ENCODE measurements at regions not wholly inside any gene's neighbourhood (a gene's known extent, or its start where the extent isn't known, plus 50 kb on each side); places are given as distances from the start of the nearest gene placed in this dataset.

DNA sequence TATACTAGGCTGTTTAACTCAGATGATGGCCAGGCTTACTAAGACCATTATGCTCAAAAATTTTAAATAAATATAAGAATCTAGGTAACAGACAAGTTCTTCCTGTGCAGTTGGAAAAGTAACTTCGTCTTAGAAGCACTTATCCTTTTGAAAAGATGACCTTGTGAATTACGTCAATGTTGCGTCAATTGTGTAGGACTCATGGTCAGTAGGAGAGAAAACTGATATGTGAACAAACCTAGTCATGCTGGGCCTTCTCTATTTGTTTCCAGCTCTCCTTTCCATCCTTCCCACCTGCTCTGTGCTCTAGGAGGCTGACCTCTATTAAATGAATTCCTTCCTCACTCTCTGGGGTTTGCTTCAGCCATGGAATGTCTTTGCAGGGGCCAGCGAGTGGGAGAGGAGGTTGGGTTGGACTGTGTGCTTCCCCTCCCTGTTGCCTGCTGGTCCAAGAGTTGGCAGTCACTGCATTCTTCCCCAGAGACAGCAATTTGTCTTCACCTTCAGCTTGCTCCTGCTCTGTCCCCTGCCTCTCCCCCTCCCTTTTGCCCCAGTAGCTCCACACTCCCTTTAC is 128.0 kb upstream of the TNFAIP3 start:
- BruUV-seq (replicated peaks), result no TSS peak
- Histone ChIP-seq H3K79me1 (ENCODE audit: low read depth in 1 of 2, low read length in 2 of 2) (no peaks in the 10 kb centered on the region), H3K27ac (ENCODE audit: insufficient read depth, low read length) (no peak overlapping the region), H4K91ac (ENCODE audit: insufficient read depth, low read depth, low read length) (no peak overlapping the region), H3K56ac (ENCODE audit: extremely low read depth, insufficient read depth, low read length) (no peak overlapping the region), H3K4ac (ENCODE audit: low read depth, low read length) (no peak overlapping the region), H2BK15ac (ENCODE audit: low read depth, low read length) (no peak overlapping the region), H2BK5ac (ENCODE audit: low read depth, low read length, poor library complexity, severe bottlenecking) (no peak overlapping the region), H2AFZ (replicated peaks; ENCODE audit: low read length, poor library complexity) (no peak overlapping the region), H3K23ac (ENCODE audit: low read depth, low read length) (no peak overlapping the region), H3K9me3 (ENCODE audit: control insufficient read depth, insufficient read depth, low read length) (0 out of 2 replicates have a peak, but pooled peaks cover 2% of the 10 kb centered on the region), H3K18ac (ENCODE audit: low read depth, low read length) (no peak overlapping the region), H3K9me1 (ENCODE audit: insufficient read depth, low read length) (no peaks in the 10 kb centered on the region), H3K36me3 (ENCODE audit: control insufficient read depth, insufficient read depth, low read length) (no peaks in the 10 kb centered on the region), H3K14ac (replicated peaks; ENCODE audit: low read depth, low read length) (no peak overlapping the region), H2BK120ac (ENCODE audit: low read depth, low read length) (no peak overlapping the region), H4K8ac (ENCODE audit: low read depth in 2 of 2, low read length in 2 of 2) (no peak overlapping the region), H3K4me1 (ENCODE audit: control insufficient read depth, insufficient read depth, low read length) (no peaks in the 10 kb centered on the region), H4K5ac (ENCODE audit: low read depth, low read length) (no peak overlapping the region), H3K4me3 (ENCODE audit: insufficient read depth, low read depth, low read length) (no peak overlapping the region), H3K4me2 (ENCODE audit: low read depth, low read length) (no peak overlapping the region), H2BK20ac (ENCODE audit: low read depth, low read length) (no peak overlapping the region), H3K9ac (ENCODE audit: low read depth, low read length) (no peak overlapping the region), H2AK9ac (replicated peaks; ENCODE audit: low read depth, low read length, poor library complexity) (no peak overlapping the region), H3K27me3 (ENCODE audit: control insufficient read depth, insufficient read depth, low read length) (no peaks in the 10 kb centered on the region; the same call in 1 of the 2 replicates), H4K20me1 (ENCODE audit: insufficient read depth, low read length) (no peaks in the 10 kb centered on the region), H2AK5ac (ENCODE audit: low read depth, low read length) (no peak overlapping the region)
- DNase-seq, result no peak
- POLR2A ChIA-PET (ENCODE audit: unreplicated experiment), result no interaction called here
- WGBS, 2 experiments (ENCODE audit: extremely low coverage in 2 of 2, insufficient read length in 1 of 2), result no CpG with 5 or more reads among the region's 4 CpGs
- intact Hi-C loops (cut with micrococcal nuclease) (no loop called here), dilution Hi-C loops (cut with HindIII; ENCODE audit: low sequenced_read_pairs, unreplicated experiment) (no loop called here), in situ Hi-C loops (cut with MboI; ENCODE audit: low sequenced_read_pairs) (no loop called here)
- CTCF ChIA-PET, result no interaction called here
- no peak for ATAC-seq (ENCODE audit: low read depth)
- TF ChIP-seq, protein P1, sequence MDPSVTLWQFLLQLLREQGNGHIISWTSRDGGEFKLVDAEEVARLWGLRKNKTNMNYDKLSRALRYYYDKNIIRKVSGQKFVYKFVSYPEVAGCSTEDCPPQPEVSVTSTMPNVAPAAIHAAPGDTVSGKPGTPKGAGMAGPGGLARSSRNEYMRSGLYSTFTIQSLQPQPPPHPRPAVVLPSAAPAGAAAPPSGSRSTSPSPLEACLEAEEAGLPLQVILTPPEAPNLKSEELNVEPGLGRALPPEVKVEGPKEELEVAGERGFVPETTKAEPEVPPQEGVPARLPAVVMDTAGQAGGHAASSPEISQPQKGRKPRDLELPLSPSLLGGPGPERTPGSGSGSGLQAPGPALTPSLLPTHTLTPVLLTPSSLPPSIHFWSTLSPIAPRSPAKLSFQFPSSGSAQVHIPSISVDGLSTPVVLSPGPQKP (IDR thresholded peaks at IDR 0.05; ENCODE audit: borderline replicate concordance, low read depth, low read length), result no peak
- TF ChIP-seq RAD21 (IDR thresholded peaks at IDR 0.05; ENCODE audit: low read length), result no peak
- no peak for TF ChIP-seq BHLHE40 (IDR thresholded peaks at IDR 0.05; ENCODE audit: low read depth, low read length)
- TF ChIP-seq, protein P2, sequence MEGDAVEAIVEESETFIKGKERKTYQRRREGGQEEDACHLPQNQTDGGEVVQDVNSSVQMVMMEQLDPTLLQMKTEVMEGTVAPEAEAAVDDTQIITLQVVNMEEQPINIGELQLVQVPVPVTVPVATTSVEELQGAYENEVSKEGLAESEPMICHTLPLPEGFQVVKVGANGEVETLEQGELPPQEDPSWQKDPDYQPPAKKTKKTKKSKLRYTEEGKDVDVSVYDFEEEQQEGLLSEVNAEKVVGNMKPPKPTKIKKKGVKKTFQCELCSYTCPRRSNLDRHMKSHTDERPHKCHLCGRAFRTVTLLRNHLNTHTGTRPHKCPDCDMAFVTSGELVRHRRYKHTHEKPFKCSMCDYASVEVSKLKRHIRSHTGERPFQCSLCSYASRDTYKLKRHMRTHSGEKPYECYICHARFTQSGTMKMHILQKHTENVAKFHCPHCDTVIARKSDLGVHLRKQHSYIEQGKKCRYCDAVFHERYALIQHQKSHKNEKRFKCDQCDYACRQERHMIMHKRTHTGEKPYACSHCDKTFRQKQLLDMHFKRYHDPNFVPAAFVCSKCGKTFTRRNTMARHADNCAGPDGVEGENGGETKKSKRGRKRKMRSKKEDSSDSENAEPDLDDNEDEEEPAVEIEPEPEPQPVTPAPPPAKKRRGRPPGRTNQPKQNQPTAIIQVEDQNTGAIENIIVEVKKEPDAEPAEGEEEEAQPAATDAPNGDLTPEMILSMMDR (conservative IDR thresholded peaks at IDR 0.05; ENCODE audit: low read depth, low read length), result no peak
- no peak for TF ChIP-seq FOS (IDR thresholded peaks at IDR 0.05; ENCODE audit: low read depth, low read length)
- no peak for TF ChIP-seq NFE2L2 (IDR thresholded peaks at IDR 0.05; ENCODE audit: low read depth, low read length)
- no peak for TF ChIP-seq CEBPB (IDR thresholded peaks at IDR 0.05; ENCODE audit: low read depth, low read length)
- TF ChIP-seq RCOR1 (IDR thresholded peaks at IDR 0.05; ENCODE audit: insufficient replicate concordance, low read length), result no peak
- no peak for TF ChIP-seq CHD1 (IDR thresholded peaks at IDR 0.05; ENCODE audit: low read depth, low read length)
- no peak for TF ChIP-seq MAFK (IDR thresholded peaks at IDR 0.05; ENCODE audit: low read depth, low read length)
- TF ChIP-seq, protein P3, sequence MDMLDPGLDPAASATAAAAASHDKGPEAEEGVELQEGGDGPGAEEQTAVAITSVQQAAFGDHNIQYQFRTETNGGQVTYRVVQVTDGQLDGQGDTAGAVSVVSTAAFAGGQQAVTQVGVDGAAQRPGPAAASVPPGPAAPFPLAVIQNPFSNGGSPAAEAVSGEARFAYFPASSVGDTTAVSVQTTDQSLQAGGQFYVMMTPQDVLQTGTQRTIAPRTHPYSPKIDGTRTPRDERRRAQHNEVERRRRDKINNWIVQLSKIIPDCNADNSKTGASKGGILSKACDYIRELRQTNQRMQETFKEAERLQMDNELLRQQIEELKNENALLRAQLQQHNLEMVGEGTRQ (IDR thresholded peaks at IDR 0.05; ENCODE audit: low read depth, low read length), result no peak
- no peak for TF ChIP-seq SMC3 (IDR thresholded peaks at IDR 0.05; ENCODE audit: low read depth, low read length)
